ENCODE measurements at regions not wholly inside any gene's neighbourhood (a gene's known extent, or its start where the extent isn't known, plus 50 kb on each side); places are given as distances from the start of the nearest gene placed in this dataset.

DNA sequence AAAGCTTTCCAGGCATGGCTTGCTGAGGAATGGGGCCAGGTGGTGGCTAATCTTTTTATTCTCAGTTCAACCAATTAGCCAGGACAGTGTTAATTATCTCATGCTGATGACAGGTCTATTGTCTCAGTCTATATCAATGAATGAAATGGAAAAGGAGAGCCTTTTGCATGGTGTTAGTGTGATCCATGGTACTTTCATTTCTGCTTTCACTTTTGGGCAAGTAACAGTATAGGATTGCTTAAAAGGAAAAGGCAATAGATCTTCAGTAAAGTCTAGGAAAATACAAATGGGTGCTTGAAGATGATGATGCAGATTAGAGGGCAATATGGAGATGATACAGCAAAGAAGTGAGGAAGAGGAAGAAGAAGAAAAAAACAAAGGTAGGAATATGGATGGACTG lies 430.3 kb downstream of the TFAP2A start:
- Histone ChIP-seq H3K27me3 (ENCODE audit: control insufficient read depth, insufficient read depth, low read length) (no peaks in the 10 kb centered on the region), H3K4me1 (ENCODE audit: control insufficient read depth, insufficient read depth, low read length) (no peaks in the 10 kb centered on the region), H3K4me3 (ENCODE audit: low read depth, low read length) (no peak overlapping the region), H3K27ac (ENCODE audit: low read depth, low read length) (no peak overlapping the region), H3K36me3 (ENCODE audit: control insufficient read depth, insufficient read depth, low read length) (no peaks in the 10 kb centered on the region), H3K9me3 (ENCODE audit: control insufficient read depth, insufficient read depth, low read length) (no peaks in the 10 kb centered on the region)
- no peak for DNase-seq (ENCODE audit: low read depth in 4 of 6, low spot score in 6 of 6)

DNA sequence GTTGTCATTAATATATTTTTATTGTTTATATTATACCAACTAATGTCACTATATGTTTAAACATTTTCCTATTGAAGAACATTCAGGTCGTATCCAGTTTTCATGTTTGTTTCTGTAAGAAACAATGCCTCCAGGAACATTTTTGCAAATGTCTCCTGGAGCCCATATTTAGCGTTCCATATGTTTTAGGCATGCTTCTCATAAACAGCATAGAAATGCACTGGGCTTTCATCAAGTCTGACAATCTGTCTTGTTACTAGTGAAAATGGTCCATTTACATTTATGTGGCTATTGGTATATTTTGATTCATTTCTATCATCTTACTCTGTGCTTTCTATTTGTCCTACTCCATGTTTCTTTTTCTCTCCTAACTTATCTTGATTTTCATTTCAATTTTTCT lies 431.7 kb downstream of the TFAP2A start:
- H3K27ac ChIP-seq (ENCODE audit: low read depth, low read length), result no peak overlapping the region
- no peak for DNase-seq (ENCODE audit: low read depth in 4 of 6, low spot score in 6 of 6)
- no peaks in the 10 kb centered on the region for H3K4me1 ChIP-seq (ENCODE audit: control insufficient read depth, insufficient read depth, low read length)
- no peaks in the 10 kb centered on the region for H3K27me3 ChIP-seq (ENCODE audit: control insufficient read depth, insufficient read depth, low read length)
- H3K9me3 ChIP-seq (ENCODE audit: control insufficient read depth, insufficient read depth, low read length), result no peaks in the 10 kb centered on the region
- H3K36me3 ChIP-seq (ENCODE audit: control insufficient read depth, insufficient read depth, low read length), result no peaks in the 10 kb centered on the region
- no CpG with 5 or more reads among the region's 2 CpGs for WGBS (ENCODE audit: insufficient coverage)
- no peak overlapping the region for H3K4me3 ChIP-seq (ENCODE audit: low read depth, low read length)

DNA sequence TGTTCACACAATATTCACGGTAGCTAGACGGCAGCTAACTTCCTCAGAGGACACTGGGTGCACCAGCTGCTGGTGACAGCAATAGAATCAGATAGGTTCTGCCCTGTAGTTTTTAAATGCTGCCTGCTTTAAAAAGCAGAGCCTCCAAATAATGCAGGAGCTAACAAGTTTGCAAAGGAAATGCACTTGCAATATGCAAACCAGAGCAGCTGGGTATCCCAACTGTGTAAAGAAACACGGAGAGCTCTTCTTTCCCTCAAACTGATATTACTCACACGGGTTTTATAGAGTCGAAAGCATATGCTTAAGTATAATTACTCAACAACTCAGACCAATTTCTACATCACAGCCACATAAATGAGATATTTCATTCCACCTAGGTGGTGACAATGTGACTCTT lies 432.7 kb downstream of the TFAP2A start:
- DNase-seq (ENCODE audit: low read depth in 4 of 6, low spot score in 6 of 6), result peak in 2 of 6 donors; percentile 6 to 55
- no peaks in the 10 kb centered on the region for H3K27me3 ChIP-seq (ENCODE audit: control insufficient read depth, insufficient read depth, low read length)
- no peak overlapping the region for H3K4me3 ChIP-seq (ENCODE audit: low read depth, low read length)
- no peaks in the 10 kb centered on the region for H3K4me1 ChIP-seq (ENCODE audit: control insufficient read depth, insufficient read depth, low read length)
- 53% methylated on average over 2 of the region's 5 CpGs for WGBS (ENCODE audit: insufficient coverage)
- no peaks in the 10 kb centered on the region for H3K9me3 ChIP-seq (ENCODE audit: control insufficient read depth, insufficient read depth, low read length)
- H3K27ac ChIP-seq (ENCODE audit: low read depth, low read length), result no peak overlapping the region
- H3K36me3 ChIP-seq (ENCODE audit: control insufficient read depth, insufficient read depth, low read length), result no peaks in the 10 kb centered on the region

DNA sequence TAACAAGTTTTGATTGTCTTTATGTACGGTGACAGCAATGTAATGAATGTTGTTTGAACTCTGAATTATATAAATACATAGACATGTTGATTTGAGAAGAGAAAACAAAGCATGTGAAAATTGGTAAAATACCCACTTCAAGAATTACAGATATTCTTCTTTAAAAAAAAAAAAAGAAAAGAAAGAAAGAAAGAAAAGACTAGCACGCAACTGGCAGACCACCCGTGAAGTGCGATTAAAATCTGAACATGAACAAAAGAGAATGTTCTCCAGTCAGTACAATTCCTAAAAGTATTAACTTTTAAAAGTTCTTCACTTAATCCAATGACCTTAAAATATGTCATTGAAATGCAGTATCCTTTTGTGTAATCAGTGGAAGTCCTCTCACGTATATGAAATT lies 434.9 kb downstream of the TFAP2A start:
- Histone ChIP-seq H3K27me3 (ENCODE audit: control insufficient read depth, insufficient read depth, low read length) (no peaks in the 10 kb centered on the region), H3K4me3 (ENCODE audit: low read depth, low read length) (no peak overlapping the region), H3K9me3 (ENCODE audit: control insufficient read depth, insufficient read depth, low read length) (no peaks in the 10 kb centered on the region), H3K4me1 (ENCODE audit: control insufficient read depth, insufficient read depth, low read length) (no peaks in the 10 kb centered on the region), H3K27ac (ENCODE audit: low read depth, low read length) (no peak overlapping the region), H3K36me3 (ENCODE audit: control insufficient read depth, insufficient read depth, low read length) (no peaks in the 10 kb centered on the region)
- WGBS (ENCODE audit: insufficient coverage), result no CpG with 5 or more reads among the region's 5 CpGs
- DNase-seq (ENCODE audit: low read depth in 4 of 6, low spot score in 6 of 6), result no peak

DNA sequence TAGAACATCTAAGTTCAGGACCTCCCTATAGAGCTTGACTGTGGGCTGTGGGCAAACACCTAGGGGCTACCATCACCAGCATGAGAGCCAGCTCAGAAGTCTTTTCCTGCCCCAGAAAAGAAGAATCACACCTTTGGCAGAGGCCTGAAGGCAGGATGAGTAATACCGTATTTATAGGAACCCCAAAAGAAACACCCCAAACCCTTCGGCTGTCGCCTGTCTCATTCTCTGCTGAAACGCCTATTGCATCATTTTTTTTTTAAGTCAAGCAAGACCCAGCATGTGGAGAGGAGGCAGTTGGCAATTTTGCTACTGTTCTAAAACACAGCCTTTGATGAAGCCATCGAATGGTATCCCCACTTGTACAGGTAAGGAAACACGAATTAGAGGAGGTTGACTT lies 436.4 kb downstream of the TFAP2A start:
- Histone ChIP-seq H3K4me3 (ENCODE audit: low read depth, low read length) (no peak overlapping the region), H3K27ac (ENCODE audit: low read depth, low read length) (no peak overlapping the region), H3K4me1 (ENCODE audit: control insufficient read depth, insufficient read depth, low read length) (no peaks in the 10 kb centered on the region), H3K9me3 (ENCODE audit: control insufficient read depth, insufficient read depth, low read length) (no peaks in the 10 kb centered on the region), H3K36me3 (ENCODE audit: control insufficient read depth, insufficient read depth, low read length) (no peaks in the 10 kb centered on the region), H3K27me3 (ENCODE audit: control insufficient read depth, insufficient read depth, low read length) (no peaks in the 10 kb centered on the region)
- DNase-seq (ENCODE audit: low read depth in 4 of 6, low spot score in 6 of 6), result no peak
- WGBS (ENCODE audit: insufficient coverage), result 96% methylated on average over 4 of the region's 6 CpGs

DNA sequence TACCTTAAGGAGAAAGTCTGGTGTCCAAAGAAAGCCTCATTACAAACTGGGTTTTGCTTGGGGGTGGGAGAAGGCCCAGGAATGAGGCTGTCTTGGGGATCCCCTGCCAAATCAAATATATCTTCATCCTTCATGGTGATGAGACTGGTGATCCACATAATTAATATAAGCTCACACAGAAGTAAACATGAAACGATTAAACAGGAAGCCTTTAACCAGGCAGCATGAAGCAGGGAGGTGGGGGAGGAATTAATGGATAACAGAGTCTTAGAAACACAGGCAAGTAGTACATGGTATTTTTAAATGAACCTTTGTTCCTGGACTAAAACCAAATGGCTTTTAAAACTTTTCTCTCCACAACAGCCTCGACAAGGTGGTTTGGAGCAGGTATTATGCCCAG lies 437.5 kb downstream of the TFAP2A start:
- no CpG with 5 or more reads among the region's 2 CpGs for WGBS (ENCODE audit: insufficient coverage)
- Histone ChIP-seq H3K4me1 (ENCODE audit: control insufficient read depth, insufficient read depth, low read length) (no peaks in the 10 kb centered on the region), H3K27ac (ENCODE audit: low read depth, low read length) (no peak overlapping the region), H3K9me3 (ENCODE audit: control insufficient read depth, insufficient read depth, low read length) (no peaks in the 10 kb centered on the region), H3K4me3 (ENCODE audit: low read depth, low read length) (no peak overlapping the region), H3K36me3 (ENCODE audit: control insufficient read depth, insufficient read depth, low read length) (no peaks in the 10 kb centered on the region), H3K27me3 (ENCODE audit: control insufficient read depth, insufficient read depth, low read length) (no peaks in the 10 kb centered on the region)
- DNase-seq (ENCODE audit: low read depth in 4 of 6, low spot score in 6 of 6), result no peak

DNA sequence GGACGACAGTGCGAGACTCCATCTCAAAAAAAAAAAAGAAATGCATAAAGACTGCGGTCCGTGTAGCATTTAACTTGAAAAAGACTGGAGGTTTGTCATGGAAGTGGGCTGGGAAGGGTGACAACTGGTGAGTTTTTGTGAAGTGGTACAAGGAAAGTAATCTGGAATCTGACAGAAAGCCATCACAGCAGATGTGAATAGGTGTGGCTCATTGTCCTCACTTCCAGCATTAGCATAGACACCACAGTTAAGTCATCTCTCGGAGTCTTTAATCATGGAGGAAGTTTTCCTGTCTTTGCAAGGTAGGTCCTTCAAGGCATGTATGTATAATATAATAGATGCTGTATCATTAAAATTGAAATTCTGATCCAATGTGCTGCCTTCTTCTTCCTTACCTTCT lies 453.2 kb downstream of the TFAP2A start:
- Histone ChIP-seq H3K4me1 (ENCODE audit: control insufficient read depth, insufficient read depth, low read length) (no peaks in the 10 kb centered on the region), H3K27me3 (ENCODE audit: control insufficient read depth, insufficient read depth, low read length) (no peaks in the 10 kb centered on the region), H3K9me3 (ENCODE audit: control insufficient read depth, insufficient read depth, low read length) (no peaks in the 10 kb centered on the region), H3K4me3 (ENCODE audit: low read depth, low read length) (no peak overlapping the region), H3K27ac (ENCODE audit: low read depth, low read length) (no peak overlapping the region), H3K36me3 (ENCODE audit: control insufficient read depth, insufficient read depth, low read length) (no peaks in the 10 kb centered on the region)
- 87% methylated on average over 4 of the region's 5 CpGs for WGBS (ENCODE audit: insufficient coverage)
- no peak for DNase-seq (ENCODE audit: low read depth in 4 of 6, low spot score in 6 of 6)

DNA sequence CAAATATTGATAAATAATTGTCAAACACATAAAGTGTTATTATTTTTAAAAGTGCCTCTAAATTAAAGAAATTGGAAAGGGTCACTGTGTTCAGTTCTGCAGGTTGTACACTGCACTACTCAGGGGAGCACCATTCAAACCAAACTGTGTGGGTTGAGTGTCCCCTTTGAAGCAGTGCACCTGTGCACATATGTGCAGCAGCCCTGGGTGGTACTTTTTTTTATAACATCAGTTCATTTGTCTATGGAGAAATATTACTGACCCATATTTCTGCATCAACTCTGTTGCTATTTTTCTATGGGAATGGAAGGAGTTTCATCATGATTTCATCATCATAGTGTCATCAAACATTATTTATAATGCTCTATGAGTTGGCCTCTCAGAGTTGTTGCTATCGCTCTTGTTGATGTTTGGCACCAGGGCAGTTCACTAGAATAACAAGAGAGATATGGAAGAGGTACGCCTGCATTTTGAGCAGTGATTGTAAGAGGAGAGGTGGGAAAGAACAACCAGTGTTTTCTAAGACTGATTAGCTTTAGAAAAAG lies 457.6 kb downstream of the TFAP2A start:
- Histone ChIP-seq H3K27ac (ENCODE audit: low read depth, low read length) (no peak overlapping the region), H3K36me3 (ENCODE audit: control insufficient read depth, insufficient read depth, low read length) (no peaks in the 10 kb centered on the region), H3K27me3 (ENCODE audit: control insufficient read depth, insufficient read depth, low read length) (no peaks in the 10 kb centered on the region), H3K9me3 (ENCODE audit: control insufficient read depth, insufficient read depth, low read length) (no peaks in the 10 kb centered on the region), H3K4me3 (ENCODE audit: low read depth, low read length) (no peak overlapping the region), H3K4me1 (ENCODE audit: control insufficient read depth, insufficient read depth, low read length) (no peaks in the 10 kb centered on the region)
- no peak for DNase-seq (ENCODE audit: low read depth in 4 of 6, low spot score in 6 of 6)
- WGBS (ENCODE audit: insufficient coverage), result 100% methylated on average over 2 of the region's 2 CpGs

DNA sequence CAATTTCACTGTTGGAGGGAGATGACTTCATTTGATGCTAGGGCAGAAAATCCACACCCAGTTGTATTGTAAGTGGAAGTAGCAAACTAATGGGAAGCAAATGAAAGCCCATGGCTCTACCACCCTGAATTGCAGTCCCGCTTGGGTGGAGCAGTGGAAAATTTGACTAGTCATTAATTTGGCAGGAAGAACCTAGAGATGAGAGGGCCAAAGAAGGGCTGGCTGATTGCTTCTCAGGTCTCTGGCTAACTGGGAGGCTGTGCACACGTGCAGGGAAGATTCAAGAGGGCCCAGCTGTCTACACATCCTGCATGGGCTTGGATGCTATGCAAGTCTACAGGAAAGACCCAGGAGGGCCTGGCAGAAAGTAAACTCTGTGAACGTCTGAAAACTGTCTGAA lies 466.2 kb downstream of the TFAP2A start:
- no peaks in the 10 kb centered on the region for H3K9me3 ChIP-seq (ENCODE audit: control insufficient read depth, insufficient read depth, low read length)
- peak in 1 of 6 donors; percentile 33 for DNase-seq (ENCODE audit: low read depth in 4 of 6, low spot score in 6 of 6)
- WGBS (ENCODE audit: insufficient coverage), result 53% methylated on average over 3 of the region's 3 CpGs
- H3K27me3 ChIP-seq (ENCODE audit: control insufficient read depth, insufficient read depth, low read length), result no peaks in the 10 kb centered on the region
- H3K36me3 ChIP-seq (ENCODE audit: control insufficient read depth, insufficient read depth, low read length), result no peaks in the 10 kb centered on the region
- H3K27ac ChIP-seq (ENCODE audit: low read depth, low read length), result no peak overlapping the region
- no peaks in the 10 kb centered on the region for H3K4me1 ChIP-seq (ENCODE audit: control insufficient read depth, insufficient read depth, low read length)
- H3K4me3 ChIP-seq (ENCODE audit: low read depth, low read length), result no peak overlapping the region

DNA sequence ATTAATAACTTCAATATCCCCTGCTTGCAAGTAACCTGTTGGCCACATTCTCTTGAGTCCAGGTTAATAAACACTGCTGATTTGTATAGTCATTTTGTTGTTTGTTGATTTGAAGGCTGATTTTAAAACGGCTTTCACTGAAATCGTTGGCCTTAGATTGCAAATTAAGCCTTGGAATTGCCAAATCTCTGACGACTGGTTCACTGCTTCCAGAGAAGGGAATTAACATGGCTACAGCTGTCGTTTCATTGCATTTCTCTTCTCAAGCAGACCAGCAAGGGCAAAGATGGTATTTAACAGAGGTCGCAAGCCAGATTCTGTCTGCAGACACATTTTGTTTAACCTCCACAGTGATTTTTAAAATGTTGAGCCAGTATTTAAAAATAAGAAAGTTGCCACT lies 470.9 kb downstream of the TFAP2A start:
- H3K4me1 ChIP-seq (ENCODE audit: control insufficient read depth, insufficient read depth, low read length), result no peaks in the 10 kb centered on the region
- no peaks in the 10 kb centered on the region for H3K9me3 ChIP-seq (ENCODE audit: control insufficient read depth, insufficient read depth, low read length)
- H3K36me3 ChIP-seq (ENCODE audit: control insufficient read depth, insufficient read depth, low read length), result no peaks in the 10 kb centered on the region
- no peaks in the 10 kb centered on the region for H3K27me3 ChIP-seq (ENCODE audit: control insufficient read depth, insufficient read depth, low read length)
- H3K4me3 ChIP-seq (ENCODE audit: low read depth, low read length), result no peak overlapping the region
- no peak overlapping the region for H3K27ac ChIP-seq (ENCODE audit: low read depth, low read length)
- whole genome bisulfite sequencing (ENCODE audit: insufficient coverage), result 27% methylated on average over 4 of the region's 5 CpGs
- peak in 2 of 6 donors; percentile 70 to 72 for DNase-seq (ENCODE audit: low read depth in 4 of 6, low spot score in 6 of 6)

All from spinal cord (tissue), 9 donors.